Left colon (tissue), 2 donors: ENCODE measurements at regions not wholly inside any gene's neighbourhood (a gene's known extent, or its start where the extent isn't known, plus 50 kb on each side); places are given as distances from the start of the nearest gene placed in this dataset.

Experiments used
- ATAC-seq: fragments of 200-7000 bp; cut with Tn5 transposase; one replicate; pipeline ENCODE4 v1.9.1; 2020; ENCODE audit warnings: mild to moderate bottlenecking, moderate library complexity
- DNase-seq, 2 donors: peaks; one replicate each; pipeline ENCODE4 v3.0.0-alpha.2; 2020
- intact Hi-C, 2 donors: fragments of 100-400 bp; cut with DNase I in 1 of 2; cut with micrococcal nuclease in 1 of 2; formaldehyde crosslinking; loops; one replicate each; pipeline versions ENCODE4 v1.11.2 to v1.14.0; 2022; cut with DNase I, micrococcal nuclease
- donor health status: DM: no; HTN: no; CAD: no.
- donor health status: DM: yes; HTN: yes; CAD: no.

- intact Hi-C loops = no loop called here
- DNase-seq (no peak), ATAC-seq (no peak)
Measured at GRCh38 chr6:139832493-139833305, 458.3 kb upstream of the CITED2 start.

GRCh38 chr6:139829576-139829975 lies 455.1 kb upstream of the CITED2 start:
- no peak for ATAC-seq

GRCh38 chr6:139828751-139829519 lies 454.5 kb upstream of the CITED2 start:
- DNase-seq (no peak), ATAC-seq (no peak)
- intact Hi-C loops = no loop called here

More at GRCh38 chr6:139829576-139829975, 455.1 kb upstream of the CITED2 start:
- intact Hi-C loops = no loop called here
- no peak for DNase-seq

GRCh38 chr6:139825935-139826374 lies 451.5 kb upstream of the CITED2 start:
- ATAC-seq (no peak), DNase-seq (no peak)
- intact Hi-C loops = no loop called here

- ATAC-seq (no peak), DNase-seq (no peak)
- intact Hi-C loops = no loop called here
Measured at GRCh38 chr6:139824864-139825263, 450.4 kb upstream of the CITED2 start.

- DNase-seq = no peak
- no peak for ATAC-seq
- intact Hi-C loops = no loop called here
Measured at GRCh38 chr6:139823808-139824126, 449.3 kb upstream of the CITED2 start.

GRCh38 chr6:139823099-139823807 lies 448.8 kb upstream of the CITED2 start:
- intact Hi-C loops = no loop called here
- no peak for ATAC-seq
- no peak for DNase-seq

- DNase-seq = no peak
- intact Hi-C loops = no loop called here
- ATAC-seq = no peak
Measured at GRCh38 chr6:139821676-139822223, 447.3 kb upstream of the CITED2 start.

- ATAC-seq (no peak), DNase-seq (no peak)
- intact Hi-C loops = no loop called here
Measured at GRCh38 chr6:139820210-139820609, 445.8 kb upstream of the CITED2 start.

- no peak for DNase-seq
- no peak for ATAC-seq
- intact Hi-C loops = no loop called here
Measured at GRCh38 chr6:139819776-139820175, 445.3 kb upstream of the CITED2 start.

- intact Hi-C loops = no loop called here
Measured at GRCh38 chr6:139812939-139813338, 438.5 kb upstream of the CITED2 start.

GRCh38 chr6:139801571-139802321 lies 427.3 kb upstream of the CITED2 start:
- intact Hi-C loops = no loop called here
- ATAC-seq = peak; percentile 75
- DNase-seq = no peak

More at GRCh38 chr6:139812939-139813338, 438.5 kb upstream of the CITED2 start:
- ATAC-seq (no peak), DNase-seq (no peak)

- no peak for DNase-seq
Measured at GRCh38 chr6:139800837-139801236, 426.4 kb upstream of the CITED2 start.

GRCh38 chr6:139790527-139790926 lies 416.1 kb upstream of the CITED2 start:
- ATAC-seq = no peak
- intact Hi-C loops = no loop called here
- DNase-seq = no peak

More at GRCh38 chr6:139800837-139801236, 426.4 kb upstream of the CITED2 start:
- intact Hi-C loops = no loop called here
- ATAC-seq = no peak

GRCh38 chr6:139784222-139784769 lies 409.8 kb upstream of the CITED2 start:
- no peak for ATAC-seq
- intact Hi-C loops = no loop called here
- DNase-seq = no peak

- no peak for ATAC-seq
- intact Hi-C loops = no loop called here
- DNase-seq = no peak
Measured at GRCh38 chr6:139779988-139780774, 405.7 kb upstream of the CITED2 start.

GRCh38 chr6:139778688-139779087 lies 404.2 kb upstream of the CITED2 start:
- DNase-seq = no peak
- no peak for ATAC-seq
- intact Hi-C loops = no loop called here

GRCh38 chr6:139778106-139778505 lies 403.7 kb upstream of the CITED2 start:
- intact Hi-C loops = no loop called here
- ATAC-seq (no peak), DNase-seq (no peak)
